Nephron progenitor cell (in vitro differentiated cells): ENCODE measurements at regions not wholly inside any gene's neighbourhood (a gene's known extent, or its start where the extent isn't known, plus 50 kb on each side); places are given as distances from the start of the nearest gene placed in this dataset.

Experiments used
- DNase-seq: peaks from one replicate; pipeline ENCODE4 v3.0.0; 2021
- H3K27ac Mint-ChIP-seq: 2 replicates; pipeline ENCODE4 v1.8.0; 2021; ENCODE audit warnings: mild to moderate bottlenecking, moderate library complexity, mixed read lengths
- H3K27me3 Mint-ChIP-seq: 2 replicates; pipeline ENCODE4 v1.8.0; 2021; ENCODE audit warnings: mild to moderate bottlenecking, low read depth, mixed read lengths; ENCODE audit not compliant: poor library complexity
- H3K36me3 Mint-ChIP-seq: 2 replicates; pipeline ENCODE4 v1.8.0; 2021; ENCODE audit warnings: low read depth, mixed read lengths
- H3K4me1 Mint-ChIP-seq: 2 replicates; pipeline ENCODE4 v1.8.0; 2021; ENCODE audit warnings: mixed read lengths
- H3K4me3 Mint-ChIP-seq: 2 replicates; pipeline ENCODE4 v1.8.0; 2021; ENCODE audit warnings: mild to moderate bottlenecking, moderate library complexity, mixed read lengths
- H3K9me3 Mint-ChIP-seq: 2 replicates; pipeline ENCODE4 v1.8.0; 2021; ENCODE audit warnings: mild to moderate bottlenecking, moderate library complexity, mixed read lengths
- CTCF ChIP-seq: fragments of 200-600 bp; sonication (generic); IDR thresholded peaks from 2 replicates; pipeline ENCODE4 v1.5.0; 2021; ENCODE audit warnings: antibody characterized with exemption

GRCh38 chr4:135353008-135353407 lies 1151.4 kb upstream of the PABPC4L start:
- no peak for TF ChIP-seq CTCF
- no peak overlapping the region for H3K27ac Mint-ChIP-seq
- H3K36me3 Mint-ChIP-seq, result no peaks in the 10 kb centered on the region
- no peaks in the 10 kb centered on the region for H3K9me3 Mint-ChIP-seq
- H3K4me1 Mint-ChIP-seq, result no peaks in the 10 kb centered on the region
- H3K27me3 Mint-ChIP-seq, result no peaks in the 10 kb centered on the region
- no peak for DNase-seq
- H3K4me3 Mint-ChIP-seq, result no peak overlapping the region

- H3K4me1 Mint-ChIP-seq, result no peaks in the 10 kb centered on the region
- no peak overlapping the region for H3K27ac Mint-ChIP-seq
- H3K36me3 Mint-ChIP-seq, result no peaks in the 10 kb centered on the region
- no peak for TF ChIP-seq CTCF
- H3K4me3 Mint-ChIP-seq, result no peak overlapping the region
- no peaks in the 10 kb centered on the region for H3K9me3 Mint-ChIP-seq
- H3K27me3 Mint-ChIP-seq, result no peaks in the 10 kb centered on the region
- no peak for DNase-seq
Measured at GRCh38 chr4:135344492-135344891, 1142.9 kb upstream of the PABPC4L start.

- no peak overlapping the region for H3K4me3 Mint-ChIP-seq
- no peak for DNase-seq
- no peak overlapping the region for H3K27ac Mint-ChIP-seq
- H3K9me3 Mint-ChIP-seq, result no peaks in the 10 kb centered on the region
- no peaks in the 10 kb centered on the region for H3K36me3 Mint-ChIP-seq
- H3K4me1 Mint-ChIP-seq, result no peaks in the 10 kb centered on the region
- H3K27me3 Mint-ChIP-seq, result peaks cover 4% of the 10 kb centered on the region
- no peak for TF ChIP-seq CTCF
Measured at GRCh38 chr4:135338181-135338580, 1136.6 kb upstream of the PABPC4L start.

- H3K27me3 Mint-ChIP-seq, result no peaks in the 10 kb centered on the region
- TF ChIP-seq CTCF, result no peak
- DNase-seq, result no peak
- H3K27ac Mint-ChIP-seq, result peak overlapping the region; percentile 2
- peaks cover 17% of the 10 kb centered on the region for H3K9me3 Mint-ChIP-seq
- H3K36me3 Mint-ChIP-seq, result no peaks in the 10 kb centered on the region
- H3K4me3 Mint-ChIP-seq, result no peak overlapping the region
- H3K4me1 Mint-ChIP-seq, result no peaks in the 10 kb centered on the region
Measured at GRCh38 chr4:135325264-135325663, 1123.7 kb upstream of the PABPC4L start.

- Mint-ChIP-seq H3K36me3 (no peaks in the 10 kb centered on the region), H3K27me3 (no peaks in the 10 kb centered on the region), H3K27ac (no peak overlapping the region), H3K4me1 (no peaks in the 10 kb centered on the region), H3K4me3 (no peak overlapping the region), H3K9me3 (peaks cover 25% of the 10 kb centered on the region)
- DNase-seq, result no peak
- no peak for TF ChIP-seq CTCF
Measured at GRCh38 chr4:135319685-135320084, 1118.1 kb upstream of the PABPC4L start.

- H3K4me3 Mint-ChIP-seq, result no peak overlapping the region
- peaks cover 15% of the 10 kb centered on the region for H3K9me3 Mint-ChIP-seq
- no peaks in the 10 kb centered on the region for H3K27me3 Mint-ChIP-seq
- H3K27ac Mint-ChIP-seq, result no peak overlapping the region
- H3K4me1 Mint-ChIP-seq, result no peaks in the 10 kb centered on the region
- TF ChIP-seq CTCF, result no peak
- no peak for DNase-seq
- no peaks in the 10 kb centered on the region for H3K36me3 Mint-ChIP-seq
Measured at GRCh38 chr4:135316266-135316779, 1114.7 kb upstream of the PABPC4L start.
